PC-3 (cell line): ENCODE measurements at regions not wholly inside any gene's neighbourhood (a gene's known extent, or its start where the extent isn't known, plus 50 kb on each side); places are given as distances from the start of the nearest gene placed in this dataset.

ENCODE experiments used
- ATAC-seq: fragments of 200-7000 bp; cut with Tn5 transposase; 2 replicates; pipeline ENCODE4 v1.9.1; 2020; ENCODE audit warnings: mild to moderate bottlenecking, moderate library complexity
- BruUV-seq: library from RNA; stranded (reverse); fragments of 400-500 nt; replicated peaks from 2 replicates; lab custom pipeline; 2021; lab: Mats Ljungman, UMichigan
- CTCF ChIA-PET: fragments of 300-600 bp; sonication (Branson Sonifier 250); formaldehyde crosslinking; loops from one replicate; lab custom pipeline; 2022; ENCODE audit warnings: antibody characterized with exemption; lab: Charles Lee
- POLR2A ChIA-PET: fragments of 300-600 bp; sonication (Branson Sonifier 250); formaldehyde crosslinking; loops from one replicate; lab custom pipeline; 2022; ENCODE audit warnings: antibody characterized with exemption; ENCODE audit not compliant: unreplicated experiment; lab: Charles Lee
- DNase-seq: peaks from one replicate; pipeline ENCODE4 v3.0.0-alpha.2; 2015
- H2AFZ ChIP-seq: fragments of 300-600 bp; sonication (generic); 2 replicates; pipeline ENCODE4 v1.6.0; 2016; ENCODE audit warnings: antibody characterized with exemption, low read length
- H3F3A ChIP-seq: fragments of 300-600 bp; sonication (generic); one replicate; pipeline ENCODE4 v1.6.0; 2017; ENCODE audit warnings: antibody characterized with exemption, low read length, control low read depth, mild to moderate bottlenecking; ENCODE audit not compliant: unreplicated experiment
- H3K27ac ChIP-seq: fragments of 300-600 bp; sonication (generic); 2 replicates; pipeline ENCODE4 v1.5.1; 2016; ENCODE audit warnings: mild to moderate bottlenecking, low read length
- H3K27me3 ChIP-seq: fragments of 300-600 bp; sonication (generic); 2 replicates; pipeline ENCODE4 v1.6.1; 2016; ENCODE audit warnings: low read length, mixed read lengths
- H3K36me3 ChIP-seq: fragments of 300-600 bp; sonication (generic); 2 replicates; pipeline ENCODE4 v1.6.1; 2016; ENCODE audit warnings: low read depth, mixed run types, low read length, mixed read lengths
- H3K4me1 ChIP-seq: fragments of 300-600 bp; sonication (generic); 2 replicates; pipeline ENCODE4 v1.5.1; 2016; ENCODE audit warnings: low read length; ENCODE audit not compliant: insufficient read depth
- H3K4me2 ChIP-seq: fragments of 300-600 bp; sonication (generic); 2 replicates; pipeline ENCODE4 v1.6.0; 2016; ENCODE audit warnings: low read length
- H3K4me3 ChIP-seq: fragments of 300-600 bp; sonication (generic); 2 replicates; pipeline ENCODE4 v1.5.1; 2016; ENCODE audit warnings: mild to moderate bottlenecking, low read length, mixed read lengths
- H3K79me2 ChIP-seq: fragments of 300-600 bp; sonication (generic); 2 replicates; pipeline ENCODE4 v1.6.1; 2017; ENCODE audit warnings: low read length, mixed read lengths
- H3K9ac ChIP-seq: fragments of 300-600 bp; sonication (generic); 2 replicates; pipeline ENCODE4 v1.6.0; 2016; ENCODE audit warnings: mild to moderate bottlenecking, low read length
- H3K9me2 ChIP-seq: fragments of 300-600 bp; sonication (generic); replicated peaks from 2 replicates; pipeline ENCODE4 v1.6.1; 2016; ENCODE audit warnings: mixed run types, low read length, mixed read lengths
- H3K9me3 ChIP-seq: fragments of 300-600 bp; sonication (generic); 2 replicates; pipeline ENCODE4 v1.6.1; 2016; ENCODE audit warnings: low read length, mixed read lengths
- H4K20me1 ChIP-seq: fragments of 300-600 bp; sonication (generic); 2 replicates; pipeline ENCODE4 v1.6.1; 2016; ENCODE audit warnings: low read length, mixed read lengths
- CTCF ChIP-seq: fragments of 300-600 bp; sonication (generic); conservative IDR thresholded peaks from 2 replicates; pipeline ENCODE4 v1.5.1; 2017; ENCODE audit warnings: antibody characterized with exemption, low read depth, mild to moderate bottlenecking, low read length
- EZH2 ChIP-seq: fragments of 300-600 bp; sonication (generic); IDR thresholded peaks from one replicate; pipeline ENCODE4 v1.6.1; 2017; ENCODE audit warnings: antibody characterized with exemption, mild to moderate bottlenecking, low read length; ENCODE audit not compliant: unreplicated experiment
- EZH2phosphoT487 ChIP-seq: fragments of 300-600 bp; sonication (generic); IDR thresholded peaks from 2 replicates; pipeline ENCODE4 v1.6.1; 2018; ENCODE audit warnings: mild to moderate bottlenecking, antibody characterized with exemption, low read length, borderline replicate concordance
- intact Hi-C: fragments of 100-400 bp; cut with micrococcal nuclease; formaldehyde crosslinking; loops from 2 replicates; pipeline ENCODE4 v1.9.0; 2023

GRCh38 chr1:58924821-58925220, 141.0 kb upstream of the JUN start:
- H4K20me1 ChIP-seq: no peaks in the 10 kb centered on the region
- intact Hi-C loops: no loop called here
- H3K4me3 ChIP-seq: no peak overlapping the region
- H3K79me2 ChIP-seq: no peaks in the 10 kb centered on the region
- no peak overlapping the region for H3K9ac ChIP-seq
- BruUV-seq: no TSS peak
- no peaks in the 10 kb centered on the region for H3K9me3 ChIP-seq
- no peaks in the 10 kb centered on the region for H3F3A ChIP-seq
- DNase-seq (no peak), ATAC-seq (no peak)
- no peaks in the 10 kb centered on the region for H3K9me2 ChIP-seq
- CTCF ChIA-PET: no interaction called here
- no peaks in the 10 kb centered on the region for H3K36me3 ChIP-seq
- H3K4me1 ChIP-seq: peaks cover 24% of the 10 kb centered on the region
- no peak overlapping the region for H2AFZ ChIP-seq
- POLR2A ChIA-PET: no interaction called here
- no peaks in the 10 kb centered on the region for H3K27me3 ChIP-seq
- no peak overlapping the region for H3K4me2 ChIP-seq
- TF ChIP-seq EZH2phosphoT487 (no peak), EZH2 (no peak), CTCF (no peak)
- no peak overlapping the region for H3K27ac ChIP-seq

GRCh38 chr1:58925247-58925646, 141.4 kb upstream of the JUN start:
- Histone ChIP-seq H3K9me3 (no peaks in the 10 kb centered on the region), H3K27me3 (no peaks in the 10 kb centered on the region), H3K36me3 (no peaks in the 10 kb centered on the region), H3F3A (no peaks in the 10 kb centered on the region), H3K79me2 (no peaks in the 10 kb centered on the region), H3K27ac (no peak overlapping the region), H3K4me1 (peaks cover 28% of the 10 kb centered on the region), H4K20me1 (no peaks in the 10 kb centered on the region), H3K9ac (no peak overlapping the region), H3K4me2 (no peak overlapping the region), H3K4me3 (no peak overlapping the region), H3K9me2 (no peaks in the 10 kb centered on the region), H2AFZ (no peak overlapping the region)
- ChIA-PET POLR2A (interaction anchor here (0.7 kb wide), 1 partner anchor 389 kb away, joined by 5 read pairs; no protein-coding TSS in a partner anchor), CTCF (no interaction called here)
- BruUV-seq: no TSS peak
- DNase-seq (no peak), ATAC-seq (no peak)
- TF ChIP-seq EZH2phosphoT487 (no peak), EZH2 (no peak), CTCF (no peak)
- intact Hi-C loops: no loop called here

- Histone ChIP-seq H4K20me1 (no peaks in the 10 kb centered on the region), H3K9ac (no peak overlapping the region), H3K36me3 (no peaks in the 10 kb centered on the region), H3K4me2 (no peak overlapping the region), H3K9me3 (no peaks in the 10 kb centered on the region), H3F3A (no peaks in the 10 kb centered on the region), H3K27ac (no peak overlapping the region), H3K4me3 (no peak overlapping the region), H3K79me2 (no peaks in the 10 kb centered on the region), H2AFZ (no peak overlapping the region), H3K27me3 (no peaks in the 10 kb centered on the region), H3K9me2 (no peaks in the 10 kb centered on the region), H3K4me1 (peaks cover 28% of the 10 kb centered on the region)
- DNase-seq: no peak
- ATAC-seq: no peak
- TF ChIP-seq EZH2phosphoT487: no peak
- no peak for TF ChIP-seq EZH2
- TF ChIP-seq CTCF: no peak
- ChIA-PET CTCF (no interaction called here), POLR2A (no interaction called here)
- intact Hi-C loops: no loop called here
- BruUV-seq: no TSS peak
Observed at GRCh38 chr1:58926152-58926551, 142.3 kb upstream of the JUN start.
